GM18517 (cell line): ENCODE measurements at regions not wholly inside any gene's neighbourhood (a gene's known extent, or its start where the extent isn't known, plus 50 kb on each side); places are given as distances from the start of the nearest gene placed in this dataset.
A peak's percentile ranks its signal among the peaks of the same experiment; 100 is the strongest.

Source experiments
- ATAC-seq: cut with Tn5 transposase; IDR thresholded peaks from one replicate; pipeline ENCODE4 v1.9.1; 2021; ENCODE audit warnings: mild to moderate bottlenecking, moderate library complexity; ENCODE audit not compliant: unreplicated experiment

DNA sequence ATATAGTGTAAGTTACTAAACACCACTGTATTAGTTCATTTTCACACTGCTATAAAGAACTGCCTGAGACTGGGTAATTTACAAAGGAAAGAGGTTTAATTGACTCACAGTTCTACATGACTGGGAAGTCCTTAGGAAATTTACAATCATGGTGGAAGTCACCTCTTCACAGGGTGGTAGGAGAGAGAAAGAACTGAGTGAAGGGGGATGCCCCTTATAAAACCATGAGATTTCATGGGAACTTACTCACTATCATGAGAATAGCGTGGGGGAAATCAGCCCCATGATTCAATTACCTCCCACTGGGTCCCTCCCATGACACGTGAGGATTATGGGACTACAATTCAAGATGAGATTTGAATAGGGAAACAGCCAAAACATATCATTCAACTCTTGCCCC, 618.0 kb downstream of the NYAP2 start:
- ATAC-seq = no peak

DNA sequence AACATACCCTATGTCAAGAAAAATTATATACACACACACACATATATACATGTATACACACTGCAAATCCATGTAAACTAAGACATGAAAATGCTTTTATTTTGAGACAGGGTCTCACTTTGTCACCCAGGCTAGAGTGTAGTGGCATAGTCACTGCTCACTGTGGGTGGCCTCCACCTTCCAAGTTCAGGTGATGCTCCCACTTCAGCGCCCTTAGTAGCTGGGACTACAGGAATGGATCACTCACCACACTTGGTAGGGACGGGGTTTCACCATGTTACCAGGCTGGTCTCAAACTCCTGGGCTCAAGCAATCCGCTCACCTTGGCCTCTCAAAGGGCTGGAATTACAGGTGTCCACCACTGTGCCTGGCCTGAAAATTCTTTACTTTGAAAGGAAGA, 617.6 kb downstream of the NYAP2 start:
- ATAC-seq = no peak

DNA sequence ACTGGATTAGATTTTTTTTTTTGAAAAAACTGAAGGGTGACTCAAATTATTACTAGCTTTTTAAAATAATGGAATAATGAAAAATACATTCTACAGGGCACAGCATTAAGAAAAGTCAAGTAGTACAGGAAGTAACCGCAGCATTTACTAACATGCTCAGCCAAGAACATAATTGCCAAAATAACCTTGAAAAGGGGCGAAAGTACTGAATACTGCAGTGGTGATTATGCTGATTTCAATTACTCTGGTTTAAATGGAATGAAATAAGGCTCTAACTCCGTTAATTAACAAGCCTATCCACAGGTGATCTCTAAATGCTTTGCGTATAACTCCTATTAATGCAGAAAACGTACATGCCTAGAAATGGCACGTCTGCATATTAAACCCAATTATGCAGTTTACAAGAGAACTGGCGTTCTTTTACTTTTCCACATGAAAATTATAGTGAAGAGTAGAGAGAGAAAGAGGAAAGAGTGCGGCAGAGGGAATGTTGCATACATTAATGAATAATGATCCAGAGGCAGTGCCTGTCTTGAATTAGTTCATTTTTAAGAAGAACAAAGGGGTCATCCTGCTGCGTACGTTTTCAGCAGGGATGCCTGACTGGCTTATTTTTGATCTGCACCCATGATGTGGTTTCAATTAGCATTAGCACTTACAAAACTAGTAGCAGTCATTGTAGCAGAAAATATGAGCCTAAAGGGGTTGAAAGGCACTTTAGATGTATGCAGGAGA, 612.4 kb downstream of the NYAP2 start:
- ATAC-seq = no peak

DNA sequence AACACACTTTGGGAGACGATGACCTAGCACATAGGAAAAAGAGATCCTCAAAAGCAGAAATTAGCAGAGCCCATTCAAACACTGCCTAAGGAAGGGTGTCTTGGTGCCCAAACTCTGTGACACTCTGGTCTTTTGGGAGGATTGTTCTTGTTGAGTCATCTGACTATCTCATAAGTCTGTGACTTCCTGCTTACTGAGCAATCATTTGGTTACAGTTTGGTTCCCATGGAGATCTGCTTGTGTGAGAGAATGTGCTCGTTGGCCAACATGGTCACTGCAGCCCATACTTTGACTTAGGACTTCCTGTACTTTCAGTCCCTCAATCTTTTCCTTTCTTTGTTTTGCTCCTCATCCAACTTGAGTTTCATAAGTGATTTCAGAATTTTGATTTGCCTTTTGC, 602.9 kb downstream of the NYAP2 start:
- peak; percentile 52 for ATAC-seq

DNA sequence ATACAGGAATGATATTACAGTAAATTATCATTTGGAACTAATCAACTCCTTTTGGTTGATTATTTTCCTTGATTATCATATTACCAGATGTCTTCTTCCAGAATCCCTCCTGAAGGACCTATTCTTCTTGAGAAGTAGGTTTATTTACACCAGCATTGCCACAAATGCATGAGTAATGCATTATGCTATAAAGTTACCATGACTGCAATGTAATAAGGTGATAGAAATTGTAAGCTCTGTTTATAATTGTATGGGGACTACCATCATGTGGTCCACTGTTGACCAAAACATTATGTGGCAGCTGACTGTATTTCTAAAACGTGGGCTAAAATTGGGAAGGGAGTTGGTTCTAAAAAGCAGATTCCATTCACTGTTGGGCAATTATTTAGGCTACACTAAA, 602.2 kb downstream of the NYAP2 start:
- ATAC-seq = no peak

DNA sequence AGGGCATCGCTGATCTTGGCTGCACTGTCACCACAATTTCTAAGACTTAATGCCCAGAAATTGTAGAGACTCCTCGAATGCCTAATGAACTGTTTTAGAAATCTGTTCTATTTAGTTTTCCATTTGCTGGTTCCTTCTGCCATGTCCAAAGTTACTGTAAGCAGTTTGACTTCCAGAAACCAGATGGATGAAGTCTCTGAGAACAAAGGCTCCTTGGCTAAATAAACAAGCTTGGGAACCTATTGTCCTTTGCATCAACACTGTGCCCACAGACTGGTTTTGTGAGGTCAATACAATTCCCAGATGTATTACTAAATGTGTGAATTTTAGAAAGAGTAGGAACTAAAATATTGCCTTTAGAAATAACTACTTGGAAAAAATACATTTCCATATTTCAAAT, 600.2 kb downstream of the NYAP2 start:
- no peak for ATAC-seq

DNA sequence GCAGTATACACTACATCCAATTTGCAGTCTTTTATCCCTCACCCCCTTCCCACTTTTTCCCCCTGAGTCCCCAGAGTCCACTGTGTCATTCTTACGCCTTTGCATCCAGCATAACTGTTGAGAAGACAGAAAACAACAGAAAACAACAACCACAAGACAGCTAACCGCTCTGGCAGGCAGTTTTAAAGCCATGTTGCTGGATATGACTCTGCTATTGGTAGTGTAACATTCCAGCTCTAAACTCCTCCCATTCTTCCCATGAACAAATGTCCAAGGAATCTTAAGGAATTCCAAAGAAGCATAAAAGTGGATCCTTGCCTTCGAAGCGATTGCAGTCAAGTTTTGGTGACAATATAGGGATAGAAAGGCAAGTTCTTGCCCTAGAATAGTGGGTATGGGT, 599.1 kb downstream of the NYAP2 start:
- no peak for ATAC-seq

DNA sequence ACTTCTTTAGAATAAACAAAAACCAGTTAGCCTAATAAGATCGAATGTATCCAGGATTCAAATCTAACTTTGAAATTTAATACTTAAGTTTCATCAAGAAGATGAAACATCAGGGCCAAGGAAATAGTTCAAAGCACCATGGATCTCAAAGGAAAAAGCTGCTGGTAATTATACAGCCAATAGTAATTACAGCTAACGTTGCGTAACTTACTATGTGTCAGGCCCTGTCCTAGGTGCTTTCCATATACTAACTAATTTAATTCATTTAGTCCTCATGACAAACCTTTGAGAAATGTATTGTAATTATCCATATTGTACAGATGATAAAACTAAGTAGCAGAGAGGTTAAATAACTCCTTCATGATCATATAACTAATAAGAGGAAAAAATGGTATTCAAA, 598.6 kb downstream of the NYAP2 start:
- ATAC-seq = no peak

DNA sequence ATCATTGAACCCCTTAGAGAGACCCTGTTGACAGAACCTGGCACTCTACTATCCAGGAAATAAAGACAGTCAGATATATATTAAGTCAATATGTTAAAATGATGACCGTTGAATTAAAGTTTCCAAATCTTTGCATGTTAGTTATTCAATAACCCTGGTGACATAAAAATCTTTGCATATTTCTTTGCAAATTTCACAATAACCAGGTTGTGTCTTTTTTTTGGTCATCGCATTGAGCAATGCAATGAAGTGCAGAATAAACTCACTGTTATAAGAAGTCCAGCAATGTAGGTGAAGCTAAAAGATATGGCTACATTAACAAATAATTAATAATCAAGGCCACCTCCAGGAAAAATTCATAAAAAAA, 596.9 kb downstream of the NYAP2 start:
- ATAC-seq = no peak

DNA sequence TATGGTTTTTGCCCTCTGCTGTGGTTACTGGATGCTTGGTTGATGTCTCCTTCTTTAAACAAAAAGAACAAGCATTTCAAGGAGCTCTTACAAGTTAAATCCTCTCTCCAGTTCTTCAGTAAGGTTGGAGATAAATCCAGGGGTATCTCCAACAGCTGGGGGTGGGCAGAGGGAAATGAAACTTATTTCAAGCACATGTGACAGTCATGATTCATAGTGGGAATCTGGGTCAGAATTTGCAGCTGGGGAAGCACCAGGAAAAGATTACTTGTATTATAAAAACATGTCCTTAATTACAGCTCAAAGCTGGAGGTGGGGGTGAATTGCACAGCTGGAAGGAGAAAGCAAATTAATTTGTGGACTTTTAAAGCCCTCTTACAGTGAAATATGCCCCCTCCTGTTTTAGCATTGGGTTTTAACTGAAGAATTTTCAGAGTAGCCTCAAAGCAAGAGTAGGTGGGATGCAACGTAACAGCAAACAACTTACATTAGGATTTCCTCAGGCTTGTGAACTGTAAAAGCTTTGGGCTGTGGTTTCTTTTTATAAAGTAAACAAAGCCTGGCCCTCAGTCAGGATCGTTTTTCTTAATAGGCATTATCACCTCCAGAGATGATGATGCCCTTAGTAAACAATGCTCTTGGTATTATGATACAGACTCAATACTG, 596.4 kb downstream of the NYAP2 start:
- no peak for ATAC-seq

DNA sequence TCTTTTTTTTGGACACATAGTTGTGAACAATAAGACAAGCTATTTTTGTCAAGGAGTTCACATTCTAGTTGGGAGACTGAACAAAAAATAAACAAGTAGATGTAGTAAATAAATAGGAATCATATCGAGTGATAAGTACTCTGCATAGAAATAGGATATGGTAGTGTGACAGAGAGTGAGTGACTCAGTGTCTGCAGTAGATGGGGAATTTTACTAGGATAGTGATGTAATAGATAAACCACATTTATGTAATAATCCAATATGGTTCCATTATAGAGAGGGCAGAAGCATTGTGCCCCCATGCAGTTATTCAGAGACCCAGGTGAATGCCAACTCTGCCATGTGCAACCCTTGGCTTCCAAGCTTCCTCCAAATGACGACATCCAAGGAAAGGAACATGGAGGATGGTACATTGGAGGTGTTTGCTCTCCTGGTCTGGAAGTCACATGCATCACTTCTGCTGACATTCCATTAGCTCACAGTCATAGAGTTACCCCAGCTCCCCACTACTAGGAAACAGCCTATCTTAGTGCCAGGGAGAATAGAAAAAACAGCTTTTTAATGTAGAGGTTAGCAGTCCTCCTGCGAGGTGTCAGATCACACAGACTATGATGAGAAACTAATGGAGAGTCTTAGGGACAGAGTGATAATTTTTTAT, 595.4 kb downstream of the NYAP2 start:
- no peak for ATAC-seq

DNA sequence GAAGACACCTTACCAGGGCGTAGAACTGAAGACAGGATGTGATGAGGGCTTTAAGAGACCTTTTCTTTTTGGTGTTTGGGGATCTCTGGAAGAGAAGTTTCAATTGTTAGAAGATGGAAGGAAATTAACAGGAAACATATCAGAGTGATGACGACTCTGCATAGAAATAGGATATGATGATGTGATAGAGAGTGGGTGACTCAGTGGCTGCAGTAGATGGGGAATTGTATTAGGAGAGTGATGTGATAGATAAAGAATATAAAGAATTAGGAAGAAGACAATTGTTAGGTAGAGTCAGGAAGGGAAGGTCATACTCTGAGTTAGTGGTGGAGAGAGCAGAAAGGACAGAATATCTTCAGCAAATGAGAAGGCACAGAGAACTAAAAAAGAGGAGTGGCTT, 593.9 kb downstream of the NYAP2 start:
- no peak for ATAC-seq

DNA sequence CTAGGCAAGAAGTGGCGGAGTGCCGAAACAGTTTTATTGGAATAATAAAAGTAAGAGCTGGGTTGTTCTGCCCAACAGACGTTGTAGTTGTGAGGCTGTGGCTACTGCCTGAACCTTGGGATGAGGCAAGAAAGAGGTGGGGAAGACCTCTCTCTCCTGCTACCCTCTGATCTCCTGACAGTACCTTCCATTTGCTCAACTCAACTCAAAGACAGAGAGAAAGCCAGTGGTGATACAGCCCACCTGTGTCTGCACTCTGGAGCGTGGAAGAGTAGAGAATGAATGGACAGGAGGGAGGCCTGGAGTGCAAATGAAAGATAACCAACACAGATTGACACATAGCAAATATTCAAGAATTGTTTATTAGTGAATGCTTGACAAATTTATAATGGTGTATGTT, 590.3 kb downstream of the NYAP2 start:
- ATAC-seq = no peak

DNA sequence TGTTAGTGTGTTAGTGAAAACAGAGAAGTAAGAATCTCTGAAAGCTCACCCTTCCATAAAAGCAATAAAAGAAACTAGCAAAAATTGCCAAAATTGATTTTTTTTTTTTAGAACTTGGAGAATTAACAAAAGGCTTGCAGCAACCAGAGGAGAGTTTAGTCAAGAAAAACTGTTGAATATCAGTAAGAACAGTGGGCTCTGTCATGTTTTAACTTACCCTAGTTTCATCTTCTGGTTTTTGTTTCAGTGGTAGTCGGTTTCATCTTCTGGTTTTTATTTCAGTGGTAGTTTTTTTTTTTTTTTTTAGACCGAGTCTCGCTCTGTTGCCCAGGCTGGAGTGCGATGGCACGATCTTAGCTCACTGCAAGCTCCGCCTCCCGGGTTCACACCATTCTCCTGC, 580.9 kb downstream of the NYAP2 start:
- no peak for ATAC-seq

DNA sequence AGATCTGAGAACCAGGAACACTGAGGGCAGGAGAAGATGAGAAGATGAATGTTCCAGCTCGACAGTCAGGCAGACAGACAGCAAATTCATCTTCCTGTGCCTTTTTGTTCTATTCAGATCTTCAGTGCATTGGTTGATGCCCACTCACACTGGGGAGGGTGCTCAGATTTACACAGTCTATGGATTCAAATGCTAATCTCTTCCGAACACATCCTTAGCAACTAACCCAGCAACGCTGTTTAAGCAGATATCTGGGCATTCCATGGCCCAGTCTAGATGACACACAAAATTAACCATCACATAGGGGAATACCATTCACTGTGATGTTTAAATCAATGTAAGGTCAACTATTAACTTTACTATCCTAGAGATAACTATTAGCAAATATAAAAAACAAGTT, 571.9 kb downstream of the NYAP2 start:
- ATAC-seq = no peak

DNA sequence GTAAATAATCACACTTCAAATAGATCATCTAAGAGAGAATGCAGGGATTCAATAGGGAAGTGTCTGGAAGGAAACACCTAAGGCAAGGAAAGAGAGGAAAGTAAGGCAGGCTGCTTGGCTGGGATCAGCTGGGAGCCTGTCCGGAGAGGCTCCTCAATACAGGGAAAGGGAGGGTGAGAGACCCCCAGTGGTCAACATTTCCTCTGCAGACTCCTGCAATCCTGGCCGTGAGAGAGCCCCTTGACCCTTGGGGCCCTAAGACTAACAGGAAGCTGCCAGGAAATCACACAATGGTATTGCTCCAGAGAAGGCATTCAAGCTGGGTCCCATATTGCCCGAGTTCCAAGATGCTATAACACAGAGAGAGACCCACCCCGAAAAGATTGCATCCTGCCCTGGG, 549.4 kb downstream of the NYAP2 start:
- no peak for ATAC-seq

DNA sequence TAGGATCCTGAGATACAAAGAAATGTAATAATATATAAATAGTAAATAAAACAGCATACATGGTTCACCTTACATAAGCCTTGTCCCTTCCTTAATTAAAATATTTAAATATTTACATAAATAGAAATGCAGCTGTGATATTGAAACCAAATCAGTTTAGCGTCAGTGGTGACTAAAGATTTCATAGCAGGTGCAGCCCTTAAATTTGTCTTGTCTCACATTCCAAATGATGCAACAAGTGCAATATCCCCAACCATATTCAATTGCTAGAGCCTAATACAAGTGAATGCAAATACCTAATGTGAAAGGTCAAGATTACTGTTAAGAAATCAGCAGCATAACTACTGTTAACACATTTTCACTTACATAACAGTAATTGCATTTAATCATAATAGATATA, 539.5 kb downstream of the NYAP2 start:
- ATAC-seq = no peak

DNA sequence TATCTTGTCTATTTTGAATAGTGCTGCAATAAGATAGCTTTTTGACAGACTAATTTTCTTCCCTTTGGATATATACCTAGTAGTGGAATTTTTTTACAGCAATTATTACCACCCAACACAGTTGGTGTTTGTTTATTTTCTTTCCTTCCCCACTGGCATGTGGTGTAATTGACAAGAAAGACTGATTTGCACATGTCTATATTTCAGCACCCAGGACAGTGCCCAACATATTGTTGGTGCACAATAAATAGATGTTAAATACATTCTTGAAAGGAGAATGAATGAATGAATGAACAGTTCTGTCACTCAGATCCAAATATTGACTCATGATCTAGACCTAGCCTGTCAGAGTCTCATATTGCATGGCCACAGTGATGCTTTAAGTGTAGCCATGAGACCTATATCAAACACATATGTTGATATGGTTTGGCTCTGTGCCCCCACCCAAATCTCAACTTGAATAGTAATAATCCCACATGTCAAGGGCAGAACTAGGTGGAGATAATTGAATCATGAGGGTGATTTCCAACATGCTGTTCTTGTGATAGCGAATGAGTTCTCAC, 538.2 kb downstream of the NYAP2 start:
- ATAC-seq = no peak

DNA sequence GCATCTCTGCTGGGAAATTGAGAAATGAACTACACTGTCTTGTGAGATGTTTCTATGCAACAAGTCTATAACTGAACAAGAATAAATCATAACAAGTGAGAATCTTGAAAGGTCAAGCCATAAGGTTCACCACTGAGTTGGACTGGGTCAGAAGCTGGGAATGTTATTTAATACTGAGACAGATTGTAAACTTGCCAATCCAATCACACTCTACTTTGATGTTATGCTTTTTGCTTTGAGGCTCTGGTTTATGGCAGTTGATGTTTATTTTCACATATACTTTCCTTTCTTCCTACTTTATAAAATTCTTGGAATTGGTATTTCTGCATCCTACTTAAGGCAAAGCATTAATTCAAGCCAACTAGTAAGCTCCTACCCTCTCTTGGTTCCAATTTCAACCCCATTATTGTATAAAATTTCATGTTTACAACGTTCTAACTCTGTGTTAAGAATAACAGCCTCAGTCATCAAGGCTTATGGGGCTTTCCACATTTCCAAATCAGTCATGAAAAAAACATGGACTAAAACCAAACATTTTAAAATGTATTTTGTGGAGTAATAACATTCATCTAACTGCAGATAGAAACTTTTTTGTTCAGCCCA, 533.4 kb downstream of the NYAP2 start:
- no peak for ATAC-seq

DNA sequence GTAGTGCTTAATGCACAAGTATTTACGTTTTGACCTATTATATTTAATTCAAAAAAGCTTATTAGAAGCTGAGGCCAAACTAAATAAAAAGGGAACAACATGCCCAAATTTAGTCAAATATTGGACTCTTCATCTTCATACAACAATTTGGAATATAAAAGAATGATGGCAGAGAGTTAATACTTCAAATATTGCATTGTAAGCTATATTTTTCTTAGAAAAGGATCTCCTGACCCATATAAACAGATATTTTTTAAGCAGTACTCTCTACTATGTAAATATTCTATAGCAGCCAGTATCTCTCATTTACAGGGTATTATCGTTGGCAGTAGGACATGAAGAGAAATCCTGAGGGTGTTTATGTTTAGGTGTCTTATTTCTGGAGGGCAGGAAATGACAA, 531.2 kb downstream of the NYAP2 start:
- no peak for ATAC-seq

DNA sequence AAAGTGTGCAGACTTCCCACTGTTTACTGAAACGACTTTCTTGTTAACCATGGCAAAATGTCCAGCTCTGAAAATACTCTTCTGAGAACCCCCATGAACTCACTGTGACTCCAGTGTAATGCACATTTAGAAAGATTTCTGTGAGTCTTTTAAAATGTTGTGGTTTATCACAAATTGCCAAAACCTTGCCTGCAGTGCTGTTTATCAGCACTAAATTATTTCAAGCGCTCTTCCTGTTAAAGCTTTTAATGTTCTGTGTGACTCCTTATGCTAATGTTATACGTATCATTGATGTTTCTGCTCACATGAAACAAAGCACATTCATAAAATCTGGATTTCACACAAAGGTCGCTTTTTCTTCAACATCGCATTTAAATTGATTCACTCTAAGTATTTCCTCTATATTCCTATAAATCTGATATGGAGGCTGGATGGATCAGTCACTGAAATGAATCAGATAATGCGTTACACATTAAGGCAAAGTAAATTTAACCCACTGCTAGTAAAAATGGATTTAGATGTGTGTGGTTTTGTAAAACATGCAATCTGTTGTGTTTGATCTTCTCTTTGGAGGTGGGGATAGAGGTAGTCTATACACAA, 521.2 kb downstream of the NYAP2 start:
- ATAC-seq = no peak
